ENCODE measurements at regions not wholly inside any gene's neighbourhood (a gene's known extent, or its start where the extent isn't known, plus 50 kb on each side); places are given as distances from the start of the nearest gene placed in this dataset.
A peak's percentile ranks its signal among the peaks of the same experiment; 100 is the strongest.

- Histone ChIP-seq H3K27me3 (ENCODE audit: control insufficient read depth in 2 of 2, insufficient read depth in 2 of 2, low read length in 2 of 2) (no peaks in the 10 kb centered on the region), H3K4me3 (no peak overlapping the region), H3K4me2 (ENCODE audit: insufficient read depth, low read length) (no peak overlapping the region), H3K9ac (ENCODE audit: insufficient read depth in 1 of 2, low read depth in 2 of 2, low read length in 2 of 2) (no peak overlapping the region), H3K36me3 (ENCODE audit: control insufficient read depth, insufficient read depth, low read length) (no peaks in the 10 kb centered on the region), H3K79me2 (ENCODE audit: control insufficient read depth, insufficient read depth, low read length) (no peaks in the 10 kb centered on the region), H4K20me1 (replicated peaks; ENCODE audit: control insufficient read depth, insufficient read depth, low read length) (no peaks in the 10 kb centered on the region), H3K4me1 (replicated peaks in 1 of 2; ENCODE audit: control insufficient read depth in 2 of 2, insufficient read depth in 2 of 2, low read length in 2 of 2) (no peaks in the 10 kb centered on the region), H3K27ac (ENCODE audit: extremely low read depth, low read depth, low read length) (no peak overlapping the region), H2AFZ (ENCODE audit: low read depth, low read length) (no peak overlapping the region), H3K9me1 (ENCODE audit: control insufficient read depth, insufficient read depth, low read length) (no peaks in the 10 kb centered on the region), H3K9me3 (replicated peaks; ENCODE audit: control insufficient read depth, insufficient read depth, low read depth, low read length) (no peaks in the 10 kb centered on the region)
- in situ Hi-C loops (cut with MboI) (no loop called here), intact Hi-C loops (cut with micrococcal nuclease) (no loop called here)
- FAIRE-seq (no peak), ATAC-seq (no peak), DNase-seq (ENCODE audit: extremely low read depth in 1 of 4, low spot score in 3 of 4) (no peak)
- ChIA-PET CTCF (ENCODE audit: low intra/inter-chr PET ratio) (no interaction called here), POLR2A (no interaction called here)
- no TSS peak for BruUV-seq (replicated peaks)
- 3% methylated on average over 2 of the region's 2 CpGs for WGBS (ENCODE audit: insufficient coverage, low coverage, missing lambda C conversion rate)
- peak; percentile 56 for TF ChIP-seq MAFK (IDR thresholded peaks at IDR 0.05; ENCODE audit: low read length)
- TF ChIP-seq, protein P1, sequence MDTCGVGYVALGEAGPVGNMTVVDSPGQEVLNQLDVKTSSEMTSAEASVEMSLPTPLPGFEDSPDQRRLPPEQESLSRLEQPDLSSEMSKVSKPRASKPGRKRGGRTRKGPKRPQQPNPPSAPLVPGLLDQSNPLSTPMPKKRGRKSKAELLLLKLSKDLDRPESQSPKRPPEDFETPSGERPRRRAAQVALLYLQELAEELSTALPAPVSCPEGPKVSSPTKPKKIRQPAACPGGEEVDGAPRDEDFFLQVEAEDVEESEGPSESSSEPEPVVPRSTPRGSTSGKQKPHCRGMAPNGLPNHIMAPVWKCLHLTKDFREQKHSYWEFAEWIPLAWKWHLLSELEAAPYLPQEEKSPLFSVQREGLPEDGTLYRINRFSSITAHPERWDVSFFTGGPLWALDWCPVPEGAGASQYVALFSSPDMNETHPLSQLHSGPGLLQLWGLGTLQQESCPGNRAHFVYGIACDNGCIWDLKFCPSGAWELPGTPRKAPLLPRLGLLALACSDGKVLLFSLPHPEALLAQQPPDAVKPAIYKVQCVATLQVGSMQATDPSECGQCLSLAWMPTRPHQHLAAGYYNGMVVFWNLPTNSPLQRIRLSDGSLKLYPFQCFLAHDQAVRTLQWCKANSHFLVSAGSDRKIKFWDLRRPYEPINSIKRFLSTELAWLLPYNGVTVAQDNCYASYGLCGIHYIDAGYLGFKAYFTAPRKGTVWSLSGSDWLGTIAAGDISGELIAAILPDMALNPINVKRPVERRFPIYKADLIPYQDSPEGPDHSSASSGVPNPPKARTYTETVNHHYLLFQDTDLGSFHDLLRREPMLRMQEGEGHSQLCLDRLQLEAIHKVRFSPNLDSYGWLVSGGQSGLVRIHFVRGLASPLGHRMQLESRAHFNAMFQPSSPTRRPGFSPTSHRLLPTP (IDR thresholded peaks at IDR 0.05; ENCODE audit: borderline replicate concordance, extremely low read depth, insufficient read length) = no peak
- no peak for TF ChIP-seq ZNF668 (CRISPR knock-in tag; IDR thresholded peaks at IDR 0.05)
- TF ChIP-seq MAFF (IDR thresholded peaks at IDR 0.05; ENCODE audit: low read length) = peak; percentile 58
- peak; percentile 62; the same call in 1 of the 2 replicates for TF ChIP-seq ZNF316 (IDR thresholded peaks at IDR 0.05)
- no peak for TF ChIP-seq ZNF174 (CRISPR knock-in tag; IDR thresholded peaks at IDR 0.05)
- no peak for TF ChIP-seq SUPT5H (IDR thresholded peaks at IDR 0.05)
- TF ChIP-seq MAFG (tag; conservative IDR thresholded peaks at IDR 0.05) = peak; percentile 35; the same call in 1 of the 2 replicates
- TF ChIP-seq DMBX1 (CRISPR knock-in tag; IDR thresholded peaks at IDR 0.05; ENCODE audit: borderline replicate concordance) = no peak
- no peak for TF ChIP-seq ZFP91 (CRISPR knock-in tag; IDR thresholded peaks at IDR 0.05)
- TF ChIP-seq SRSF3 (IDR thresholded peaks at IDR 0.05; ENCODE audit: insufficient read depth, low read length) = no peak
Measured at GRCh38 chr5:113902917-113903660, 389.6 kb downstream of the YTHDC2 start.
